Skeletal muscle satellite cell (primary cell): ENCODE measurements at regions not wholly inside any gene's neighbourhood (a gene's known extent, or its start where the extent isn't known, plus 50 kb on each side); places are given as distances from the start of the nearest gene placed in this dataset.

ENCODE experiments used
- H3K27me3 ChIP-seq: 2 replicates; pipeline ENCODE4 v1.7.0; 2013; ENCODE audit warnings: low read length; ENCODE audit not compliant: control insufficient read depth, insufficient read depth
- H3K36me3 ChIP-seq: 2 replicates; pipeline ENCODE4 v1.7.0; 2013; ENCODE audit warnings: mild to moderate bottlenecking, control low read depth, low read length; ENCODE audit not compliant: insufficient read depth
- H3K4me1 ChIP-seq: 2 replicates; pipeline ENCODE4 v1.7.0; 2013; ENCODE audit warnings: low read length; ENCODE audit not compliant: control insufficient read depth, insufficient read depth
- H3K4me2 ChIP-seq: 2 replicates; pipeline ENCODE4 v1.7.0; 2013; ENCODE audit warnings: mild to moderate bottlenecking, low read length
- H3K4me3 ChIP-seq: 2 replicates; pipeline ENCODE4 v1.7.0; 2013; ENCODE audit warnings: low read length
- H3K9ac ChIP-seq: 2 replicates; pipeline ENCODE4 v1.7.0; 2013; ENCODE audit warnings: mild to moderate bottlenecking, low read depth, low read length, moderate library complexity
- H3K9me3 ChIP-seq: replicated peaks from 2 replicates; pipeline ENCODE4 v1.7.0; 2013; ENCODE audit warnings: mild to moderate bottlenecking, control low read depth, low read length

DNA sequence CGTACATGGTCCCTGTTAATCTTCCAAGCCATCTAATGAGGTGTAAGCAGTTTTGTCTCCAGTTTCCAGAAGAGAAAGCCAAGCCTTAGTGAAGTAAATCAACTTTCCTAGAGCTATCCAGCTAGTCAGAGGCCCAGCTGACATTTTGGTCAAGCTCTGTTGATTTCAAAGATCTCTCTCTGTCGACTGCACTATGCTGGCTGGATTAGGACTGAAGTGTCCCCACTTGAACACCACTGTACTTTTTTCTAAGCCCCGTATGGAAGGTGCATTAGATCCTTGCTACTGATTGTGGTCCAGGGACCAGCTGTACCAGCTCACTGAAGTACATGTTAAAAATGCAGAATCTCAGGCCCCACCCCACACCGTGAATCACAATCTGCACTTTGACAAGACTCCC, 176.5 kb upstream of the NAV2 start:
- Histone ChIP-seq H3K9ac (no peak overlapping the region), H3K36me3 (no peaks in the 10 kb centered on the region), H3K4me3 (no peak overlapping the region), H3K27me3 (no peaks in the 10 kb centered on the region), H3K9me3 (no peaks in the 10 kb centered on the region), H3K4me2 (no peak overlapping the region), H3K4me1 (no peaks in the 10 kb centered on the region)

DNA sequence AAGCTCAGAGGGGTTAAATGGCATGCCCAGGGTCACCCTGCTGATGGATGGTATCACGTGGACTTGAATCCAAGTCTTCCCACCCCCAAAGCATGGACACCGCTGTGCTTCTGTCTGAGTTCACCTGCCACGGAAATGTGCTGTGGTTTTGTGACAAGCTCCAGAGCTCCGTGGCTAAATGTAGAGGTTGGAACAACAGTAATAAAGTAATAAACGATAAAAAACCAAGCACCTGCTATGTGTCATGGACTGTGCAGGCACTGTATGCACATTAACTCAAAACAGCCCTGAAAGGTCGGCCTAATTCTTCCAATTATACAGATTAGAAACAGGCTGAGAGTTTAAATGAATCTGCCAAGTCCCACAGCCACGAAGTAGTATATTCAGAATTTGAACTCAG, 182.1 kb upstream of the NAV2 start:
- Histone ChIP-seq H3K4me1 (no peaks in the 10 kb centered on the region), H3K36me3 (no peaks in the 10 kb centered on the region), H3K4me2 (no peak overlapping the region)

DNA sequence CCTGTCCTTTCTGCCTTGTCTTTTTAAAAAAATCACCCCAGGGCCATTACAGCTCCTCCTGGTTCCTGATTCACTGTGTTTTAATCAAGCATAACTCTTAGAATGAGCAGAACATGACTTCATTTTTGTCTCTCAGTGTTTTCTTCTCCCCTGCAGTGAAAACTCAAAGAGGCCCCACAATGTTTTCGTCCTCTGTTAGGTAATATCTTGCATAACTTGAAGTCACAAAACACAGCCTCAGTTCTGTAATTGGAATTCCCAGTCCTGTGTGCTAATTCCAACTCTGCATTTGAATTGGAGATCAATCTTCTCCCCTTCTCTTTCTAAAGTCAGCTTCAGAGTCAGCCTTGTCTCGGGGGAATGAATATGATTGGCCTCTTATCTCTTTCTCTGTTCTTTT, 186.5 kb upstream of the NAV2 start:
- H3K36me3 ChIP-seq, result no peaks in the 10 kb centered on the region
- H3K27me3 ChIP-seq, result no peaks in the 10 kb centered on the region
- H3K4me2 ChIP-seq, result no peak overlapping the region
- no peaks in the 10 kb centered on the region for H3K4me1 ChIP-seq
- H3K4me3 ChIP-seq, result no peak overlapping the region
- H3K9me3 ChIP-seq, result no peaks in the 10 kb centered on the region
- no peak overlapping the region for H3K9ac ChIP-seq

More for the DNA sequence above, 182.1 kb upstream of the NAV2 start:
- Histone ChIP-seq H3K4me3 (no peak overlapping the region), H3K27me3 (no peaks in the 10 kb centered on the region), H3K9me3 (no peaks in the 10 kb centered on the region), H3K9ac (no peak overlapping the region)

DNA sequence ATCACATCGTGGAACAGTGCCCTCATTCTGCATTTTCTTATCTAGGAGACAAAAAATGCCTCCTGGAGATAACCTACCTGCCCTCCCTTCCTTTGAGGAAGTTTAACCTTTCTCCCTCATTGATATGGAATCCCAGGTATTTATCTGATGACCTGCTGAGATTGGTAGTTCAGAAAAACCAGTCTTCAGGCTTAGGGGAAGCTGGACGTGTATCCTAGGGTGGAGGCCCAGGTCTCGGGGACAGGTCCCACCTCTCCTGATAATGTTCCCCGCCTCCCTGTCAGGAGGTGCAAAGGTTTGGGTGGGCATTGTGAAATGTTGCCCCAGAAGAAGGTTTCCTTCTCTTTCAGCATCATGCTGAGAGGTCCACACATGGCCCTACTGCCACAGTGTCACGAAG, 186.9 kb upstream of the NAV2 start:
- Histone ChIP-seq H3K4me1 (no peaks in the 10 kb centered on the region), H3K9me3 (no peaks in the 10 kb centered on the region), H3K27me3 (no peaks in the 10 kb centered on the region), H3K4me3 (no peak overlapping the region), H3K9ac (no peak overlapping the region), H3K4me2 (no peak overlapping the region), H3K36me3 (no peaks in the 10 kb centered on the region)

DNA sequence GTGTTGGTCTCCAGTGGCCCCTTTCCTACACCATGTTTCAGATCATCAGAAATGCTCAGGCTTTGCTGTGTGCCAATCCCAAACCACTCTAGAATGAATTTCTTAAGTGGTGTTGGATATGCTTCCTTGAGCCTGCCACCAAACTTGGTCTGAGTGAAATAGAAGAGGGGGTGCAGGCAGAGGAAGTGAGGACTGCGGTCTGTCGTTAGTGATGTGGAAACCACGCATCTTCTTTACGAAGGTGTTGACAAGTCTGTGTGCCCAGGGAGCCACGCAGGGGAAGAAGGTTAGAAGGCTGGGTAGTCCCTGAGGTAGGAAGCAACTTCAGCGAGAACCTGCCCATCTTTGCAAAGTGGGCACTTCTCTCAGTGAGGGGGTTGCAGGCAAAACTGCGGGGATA, 187.4 kb upstream of the NAV2 start:
- no peaks in the 10 kb centered on the region for H3K27me3 ChIP-seq
- H3K4me1 ChIP-seq, result no peaks in the 10 kb centered on the region
- no peaks in the 10 kb centered on the region for H3K36me3 ChIP-seq
- no peak overlapping the region for H3K4me2 ChIP-seq
- no peaks in the 10 kb centered on the region for H3K9me3 ChIP-seq
- no peak overlapping the region for H3K9ac ChIP-seq
- no peak overlapping the region for H3K4me3 ChIP-seq

DNA sequence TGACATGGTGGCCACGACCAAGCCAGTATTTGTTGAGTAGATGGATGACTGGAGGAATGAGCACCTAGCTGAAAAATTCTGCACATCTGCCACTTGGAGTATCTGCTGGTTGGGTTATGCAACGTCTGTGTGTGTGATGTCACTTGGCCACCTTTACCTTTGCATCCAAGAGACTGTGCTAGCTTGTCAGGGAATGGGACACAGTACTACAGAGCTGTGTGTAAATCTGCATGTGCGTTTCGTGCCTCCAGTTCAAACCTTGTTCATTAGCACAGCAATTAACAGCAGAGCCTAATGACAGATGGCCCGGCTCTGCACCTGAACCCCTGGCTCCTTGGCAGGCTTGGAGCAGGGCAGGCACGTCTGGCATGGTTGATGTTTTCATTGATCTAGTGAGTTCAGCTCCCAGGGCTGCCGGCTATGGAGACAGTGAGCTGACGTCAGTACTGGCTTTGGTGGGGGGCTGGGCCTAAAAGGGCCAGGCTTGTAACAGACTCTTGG, 188.4 kb upstream of the NAV2 start:
- H3K4me1 ChIP-seq, result no peaks in the 10 kb centered on the region
- H3K9ac ChIP-seq, result no peak overlapping the region
- H3K4me3 ChIP-seq, result no peak overlapping the region
- no peaks in the 10 kb centered on the region for H3K27me3 ChIP-seq
- no peak overlapping the region for H3K4me2 ChIP-seq
- no peaks in the 10 kb centered on the region for H3K9me3 ChIP-seq
- no peaks in the 10 kb centered on the region for H3K36me3 ChIP-seq

DNA sequence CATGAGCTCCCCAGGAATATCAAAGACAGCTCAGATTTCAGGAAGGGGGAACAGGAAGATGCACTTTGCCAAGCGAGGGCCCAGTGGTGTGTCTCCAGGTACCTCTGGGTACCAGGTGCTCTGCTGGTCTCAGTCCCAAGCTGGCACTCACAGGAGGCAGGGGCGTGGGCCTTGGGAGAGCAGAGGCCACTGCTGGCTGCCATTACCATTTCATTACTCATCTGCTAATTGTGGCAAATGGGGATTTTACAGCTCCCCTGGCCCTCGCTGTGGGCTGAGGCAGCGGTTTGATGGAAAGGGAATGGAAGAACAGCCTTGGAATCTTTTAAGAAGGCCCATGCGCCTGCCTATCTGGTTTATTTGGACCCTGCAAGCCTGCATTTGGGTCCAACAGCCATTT, 192.0 kb upstream of the NAV2 start:
- Histone ChIP-seq H3K36me3 (no peaks in the 10 kb centered on the region), H3K9me3 (no peaks in the 10 kb centered on the region), H3K4me3 (no peak overlapping the region), H3K4me2 (no peak overlapping the region), H3K9ac (no peak overlapping the region), H3K27me3 (no peaks in the 10 kb centered on the region), H3K4me1 (no peaks in the 10 kb centered on the region)

DNA sequence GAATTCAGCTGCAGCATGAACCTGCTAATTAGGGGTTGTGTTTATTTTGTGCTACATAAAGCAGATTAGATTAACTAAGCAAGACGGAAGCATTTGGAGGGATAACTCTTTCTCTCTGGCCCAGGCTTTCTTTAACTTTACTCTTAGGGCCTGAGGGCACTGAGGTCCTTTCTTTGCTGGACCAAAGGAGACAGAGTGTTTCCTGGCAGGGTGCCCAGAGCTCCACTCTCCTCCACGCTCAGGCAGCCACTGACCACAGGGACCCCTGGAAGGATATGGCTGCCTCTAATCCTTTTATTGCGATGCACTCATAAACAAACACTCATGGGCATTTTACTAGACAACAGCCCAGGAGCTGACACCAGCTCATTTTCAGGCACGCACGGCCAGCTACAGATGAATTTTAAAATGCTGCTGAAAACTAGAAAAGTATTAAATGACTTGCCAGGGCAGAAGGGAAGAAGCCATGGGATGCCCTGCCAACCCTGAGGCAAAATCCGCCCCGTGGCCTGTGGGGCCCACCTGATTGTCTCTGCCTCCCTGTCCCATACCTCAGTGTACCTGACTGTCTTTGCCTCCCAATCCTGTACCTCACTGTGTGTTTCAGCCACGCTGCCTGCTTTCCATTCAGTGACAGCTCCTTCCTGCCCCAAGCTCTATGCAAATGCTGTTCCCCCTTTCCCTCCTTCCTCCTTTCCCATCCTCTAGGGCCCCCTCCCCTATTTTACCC, 192.6 kb upstream of the NAV2 start:
- Histone ChIP-seq H3K9ac (no peak overlapping the region), H3K4me3 (no peak overlapping the region), H3K27me3 (no peaks in the 10 kb centered on the region), H3K4me1 (no peaks in the 10 kb centered on the region), H3K4me2 (no peak overlapping the region), H3K9me3 (no peaks in the 10 kb centered on the region), H3K36me3 (no peaks in the 10 kb centered on the region)

DNA sequence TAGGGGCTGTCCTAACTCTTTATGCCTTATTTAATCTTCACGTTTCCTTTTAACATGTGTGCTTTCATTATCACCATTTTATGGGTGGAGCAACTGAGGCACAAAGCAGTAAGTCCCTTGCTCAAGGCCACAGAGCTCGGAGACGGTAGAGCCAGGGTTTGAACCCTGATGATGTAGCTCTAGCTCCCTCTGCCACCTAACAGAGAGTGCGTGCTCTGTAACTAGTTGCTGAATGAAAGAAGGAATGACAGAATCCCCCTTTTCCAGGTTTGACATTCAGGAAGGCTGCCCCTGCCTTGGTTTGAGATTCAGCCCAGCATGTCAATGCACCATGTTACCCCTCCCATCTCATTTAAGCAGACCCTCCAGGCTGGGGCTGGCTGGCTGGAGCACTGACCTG, 193.3 kb upstream of the NAV2 start:
- Histone ChIP-seq H3K27me3 (no peaks in the 10 kb centered on the region), H3K9ac (no peak overlapping the region), H3K4me1 (no peaks in the 10 kb centered on the region), H3K36me3 (no peaks in the 10 kb centered on the region), H3K4me3 (no peak overlapping the region), H3K4me2 (no peak overlapping the region), H3K9me3 (no peaks in the 10 kb centered on the region)

DNA sequence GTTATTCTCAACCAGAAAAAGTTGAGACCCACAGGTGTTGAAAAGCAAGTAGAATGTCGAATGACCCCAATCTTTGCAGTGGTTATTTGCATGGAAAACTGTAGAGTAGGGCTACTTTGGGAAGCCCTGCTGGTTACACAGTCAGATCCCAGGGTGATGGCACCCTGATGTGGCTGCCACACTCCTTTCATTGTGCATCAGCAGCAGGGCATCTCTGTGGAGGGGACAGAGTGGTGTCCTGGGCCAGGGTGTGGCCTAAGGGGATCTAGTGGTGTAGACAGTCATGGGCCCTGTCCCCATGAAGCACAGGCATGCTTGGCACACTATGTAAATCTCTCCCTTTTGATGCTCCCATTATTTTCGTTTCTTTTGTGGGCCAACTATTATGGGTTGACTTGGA, 199.4 kb upstream of the NAV2 start:
- Histone ChIP-seq H3K4me1 (peaks cover 22% of the 10 kb centered on the region), H3K36me3 (no peaks in the 10 kb centered on the region), H3K27me3 (no peaks in the 10 kb centered on the region), H3K4me3 (no peak overlapping the region), H3K4me2 (no peak overlapping the region), H3K9ac (no peak overlapping the region), H3K9me3 (no peaks in the 10 kb centered on the region)

DNA sequence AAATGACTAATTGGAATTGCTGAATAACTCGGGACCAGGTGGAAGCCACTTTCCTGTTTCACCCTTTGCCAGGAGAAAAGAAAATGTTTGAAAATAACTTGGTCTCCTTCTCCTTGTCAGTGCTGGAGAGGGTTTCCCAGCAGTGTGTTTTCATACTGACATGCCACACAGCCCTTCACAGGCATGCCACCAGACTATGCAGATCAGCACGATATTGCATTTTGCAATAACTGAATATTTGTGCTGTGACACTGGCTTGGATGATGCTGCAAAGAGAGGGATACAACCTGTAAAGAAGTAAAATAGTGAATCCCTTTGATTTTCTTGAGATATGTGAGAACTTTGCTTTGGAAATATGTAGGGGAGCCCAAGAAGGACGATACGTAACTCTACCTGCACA, 200.0 kb upstream of the NAV2 start:
- Histone ChIP-seq H3K27me3 (no peaks in the 10 kb centered on the region), H3K4me2 (no peak overlapping the region), H3K9me3 (no peaks in the 10 kb centered on the region), H3K4me3 (no peak overlapping the region), H3K9ac (no peak overlapping the region), H3K4me1 (peaks cover 28% of the 10 kb centered on the region), H3K36me3 (no peaks in the 10 kb centered on the region)

DNA sequence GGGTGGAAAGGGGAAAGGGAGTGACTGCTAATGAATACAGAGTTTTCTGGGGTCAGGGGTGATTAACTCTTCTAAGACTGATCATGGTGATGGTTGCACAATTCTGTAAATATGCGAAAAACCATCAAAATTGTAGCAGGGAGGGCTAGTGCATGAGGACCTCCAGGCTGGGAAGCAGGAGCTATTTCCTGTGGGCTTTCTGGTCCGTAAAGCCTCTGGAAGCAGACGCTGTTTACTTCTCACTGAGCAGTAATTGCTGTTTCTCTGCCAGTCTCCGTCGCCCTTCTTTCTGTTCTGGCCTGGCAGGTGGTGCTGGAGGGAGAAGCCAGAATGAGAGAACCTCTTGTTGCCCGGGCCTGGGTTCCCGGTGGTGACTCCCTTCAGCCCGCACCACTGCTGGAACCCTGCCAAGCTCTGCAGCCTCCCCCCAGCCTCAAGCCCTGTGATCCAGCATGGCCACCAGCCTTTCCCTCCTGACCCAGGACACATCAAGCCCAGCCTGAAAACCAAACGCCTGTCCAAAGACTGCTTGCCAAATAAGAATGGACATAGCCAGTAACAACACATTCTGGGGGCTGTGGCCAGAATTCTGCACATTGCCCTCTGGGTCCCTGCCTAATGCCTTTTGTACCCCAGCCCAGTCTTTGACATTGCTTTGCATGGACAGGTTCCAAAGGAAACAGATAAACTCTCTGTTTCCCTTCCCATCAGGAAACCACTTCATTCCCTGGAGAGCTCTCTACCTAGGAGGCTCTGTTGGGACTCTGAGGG, 201.0 kb upstream of the NAV2 start:
- H3K4me3 ChIP-seq, result no peak overlapping the region
- no peak overlapping the region for H3K9ac ChIP-seq
- H3K9me3 ChIP-seq, result no peaks in the 10 kb centered on the region
- no peaks in the 10 kb centered on the region for H3K27me3 ChIP-seq
- no peaks in the 10 kb centered on the region for H3K36me3 ChIP-seq
- peaks cover 29% of the 10 kb centered on the region for H3K4me1 ChIP-seq
- peak overlapping the region; percentile 38 for H3K4me2 ChIP-seq
